Bronchial epithelial cell (primary cell): ENCODE measurements at regions not wholly inside any gene's neighbourhood (a gene's known extent, or its start where the extent isn't known, plus 50 kb on each side); places are given as distances from the start of the nearest gene placed in this dataset.
"Not testable (repeated sequence)": the region's sequence is repeated elsewhere in the genome, so short reads cannot be mapped to it uniquely, and the experiment has no call there.

ENCODE experiments used
- DNase-seq: peaks from one replicate; pipeline ENCODE4 v3.0.0-alpha.2; 2010; ENCODE audit warnings: low read depth
- FAIRE-seq: peaks from 2 replicates; lab custom pipeline; 2011; peaks lifted over from hg19 to GRCh38; lab: Jason Lieb, UNC
- H3K27me3 ChIP-seq: 2 replicates; pipeline ENCODE4 v1.5.1; 2011; ENCODE audit warnings: low read length; ENCODE audit not compliant: control insufficient read depth, insufficient read depth
- H3K36me3 ChIP-seq: 2 replicates; pipeline ENCODE4 v1.5.1; 2011; ENCODE audit warnings: low read length; ENCODE audit not compliant: control insufficient read depth, insufficient read depth
- H3K4me3 ChIP-seq: 2 replicates; pipeline ENCODE4 v1.5.1; 2011; ENCODE audit warnings: mild to moderate bottlenecking, low read depth, low read length, control low read depth
- TF ChIP-seq, protein P1 (sequence below): IDR thresholded peaks from 2 replicates; pipeline ENCODE4 v1.5.1; 2011; ENCODE audit warnings: mild to moderate bottlenecking, moderate library complexity, low read length, control low read depth, inconsistent platforms; ENCODE audit not compliant: insufficient read depth, severe bottlenecking

DNA sequence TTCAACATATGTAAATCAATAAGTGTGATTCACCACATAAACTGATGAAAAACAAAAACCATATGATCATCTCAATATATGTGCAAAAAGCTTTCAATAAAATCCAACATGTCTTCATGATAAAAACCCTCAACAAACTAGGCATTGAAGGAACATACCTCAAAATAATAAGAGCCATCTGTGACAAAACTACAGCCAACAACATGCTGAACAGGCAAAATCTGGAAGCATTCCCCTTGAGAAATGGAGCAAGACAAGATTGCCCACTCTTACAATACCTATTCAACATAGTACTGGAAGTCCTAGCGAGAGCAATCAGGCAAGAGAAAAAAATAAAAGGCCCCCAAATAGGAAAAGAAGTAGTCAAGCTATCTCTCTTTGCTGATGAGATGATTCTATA lies 76.5 kb downstream of the OTOR start:
- Histone ChIP-seq H3K4me3 (no peak overlapping the region), H3K36me3 (no peaks in the 10 kb centered on the region), H3K27me3 (no peaks in the 10 kb centered on the region)
- TF ChIP-seq, protein P1, sequence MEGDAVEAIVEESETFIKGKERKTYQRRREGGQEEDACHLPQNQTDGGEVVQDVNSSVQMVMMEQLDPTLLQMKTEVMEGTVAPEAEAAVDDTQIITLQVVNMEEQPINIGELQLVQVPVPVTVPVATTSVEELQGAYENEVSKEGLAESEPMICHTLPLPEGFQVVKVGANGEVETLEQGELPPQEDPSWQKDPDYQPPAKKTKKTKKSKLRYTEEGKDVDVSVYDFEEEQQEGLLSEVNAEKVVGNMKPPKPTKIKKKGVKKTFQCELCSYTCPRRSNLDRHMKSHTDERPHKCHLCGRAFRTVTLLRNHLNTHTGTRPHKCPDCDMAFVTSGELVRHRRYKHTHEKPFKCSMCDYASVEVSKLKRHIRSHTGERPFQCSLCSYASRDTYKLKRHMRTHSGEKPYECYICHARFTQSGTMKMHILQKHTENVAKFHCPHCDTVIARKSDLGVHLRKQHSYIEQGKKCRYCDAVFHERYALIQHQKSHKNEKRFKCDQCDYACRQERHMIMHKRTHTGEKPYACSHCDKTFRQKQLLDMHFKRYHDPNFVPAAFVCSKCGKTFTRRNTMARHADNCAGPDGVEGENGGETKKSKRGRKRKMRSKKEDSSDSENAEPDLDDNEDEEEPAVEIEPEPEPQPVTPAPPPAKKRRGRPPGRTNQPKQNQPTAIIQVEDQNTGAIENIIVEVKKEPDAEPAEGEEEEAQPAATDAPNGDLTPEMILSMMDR: no peak
- no peak for FAIRE-seq
- no peak for DNase-seq

DNA sequence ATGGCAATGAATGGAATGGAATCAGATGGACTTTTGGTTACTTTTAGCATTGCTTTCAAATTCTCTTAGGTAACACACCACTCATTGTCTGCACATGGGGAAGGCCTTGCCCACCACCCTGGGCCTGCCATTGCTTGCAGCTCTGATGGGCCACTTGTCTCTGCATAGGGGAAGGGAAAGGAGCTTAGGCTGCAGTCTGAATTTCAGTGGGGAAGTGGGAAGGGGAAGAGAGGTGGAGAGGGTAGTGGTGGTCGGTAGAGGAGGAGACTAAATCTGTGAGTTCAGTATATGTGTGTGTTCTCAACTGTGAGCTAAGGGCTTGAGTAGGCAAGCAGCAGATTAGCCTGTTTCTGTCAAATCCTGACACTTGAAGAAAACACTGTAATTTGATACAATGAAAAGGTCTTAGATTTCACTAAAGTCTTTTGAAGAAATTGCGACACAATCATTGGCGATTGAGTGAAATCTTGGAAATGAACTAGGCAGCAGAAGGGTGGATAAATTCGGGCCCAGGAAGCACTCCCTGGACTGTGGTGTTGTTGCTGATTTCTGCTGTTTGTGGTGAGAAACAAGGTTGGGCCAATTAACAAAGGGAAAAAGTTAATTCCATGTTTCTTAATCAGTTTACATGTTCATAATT lies 80.6 kb downstream of the OTOR start:
- TF ChIP-seq, protein P1: no peak
- no peaks in the 10 kb centered on the region for H3K27me3 ChIP-seq
- H3K36me3 ChIP-seq: no peaks in the 10 kb centered on the region
- FAIRE-seq: no peak
- DNase-seq: no peak
- H3K4me3 ChIP-seq: no peak overlapping the region

DNA sequence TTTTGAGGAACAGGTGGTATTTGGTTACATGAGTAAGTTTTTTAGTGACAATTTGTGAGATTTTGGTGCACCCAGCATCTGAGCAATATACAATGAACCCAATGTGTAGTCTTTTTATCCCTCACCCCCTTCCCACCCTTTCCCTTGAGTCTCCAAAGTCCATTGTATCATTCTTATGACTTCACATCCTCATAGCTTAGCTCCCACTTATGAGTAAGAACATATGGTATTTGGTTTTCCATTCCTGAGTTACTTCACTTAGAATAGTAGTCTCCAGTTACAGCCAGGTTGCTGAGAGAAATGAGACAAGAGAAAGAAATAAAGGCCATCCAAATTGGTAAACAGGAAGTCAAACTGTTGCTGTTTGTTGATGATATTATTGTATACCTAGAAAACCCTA lies 87.5 kb downstream of the OTOR start:
- H3K27me3 ChIP-seq, FAIRE-seq: not testable (repeated sequence)
- peak; percentile 25 for DNase-seq

DNA sequence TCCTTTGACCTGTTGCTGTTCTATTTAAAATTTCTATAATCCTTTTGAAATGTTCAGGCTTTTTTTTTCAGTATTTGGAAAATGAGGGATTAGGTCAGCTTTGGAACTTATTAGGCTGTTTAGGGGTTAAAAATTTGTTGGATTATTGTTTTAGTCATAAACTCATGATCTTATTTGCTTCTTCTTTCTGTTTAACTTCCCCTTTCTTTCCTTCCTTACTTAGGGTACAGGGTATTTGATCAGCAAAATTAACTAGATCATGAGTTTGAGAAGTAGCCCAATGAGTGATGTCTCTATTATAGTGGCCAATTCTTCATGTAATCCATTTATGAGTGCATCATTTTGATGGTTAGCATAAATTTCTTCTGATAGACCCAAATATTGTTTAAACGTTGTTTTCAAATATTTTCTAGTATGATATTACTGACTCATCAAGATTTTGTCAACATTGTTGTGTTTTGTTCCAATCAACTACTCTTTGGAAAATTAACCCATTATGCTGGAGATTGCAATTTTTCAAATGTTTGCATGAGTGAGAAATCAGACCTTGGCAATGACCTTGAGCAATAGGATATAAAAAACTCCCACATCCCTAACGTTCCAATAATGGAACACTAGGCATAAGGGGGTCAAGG lies 94.4 kb downstream of the OTOR start:
- H3K36me3 ChIP-seq: no peaks in the 10 kb centered on the region
- no peak for DNase-seq
- no peaks in the 10 kb centered on the region for H3K27me3 ChIP-seq
- H3K4me3 ChIP-seq: no peak overlapping the region
- TF ChIP-seq, protein P1: no peak
- FAIRE-seq: no peak

More for the DNA sequence above, 87.5 kb downstream of the OTOR start:
- H3K4me3 ChIP-seq, H3K36me3 ChIP-seq: not testable (repeated sequence)

DNA sequence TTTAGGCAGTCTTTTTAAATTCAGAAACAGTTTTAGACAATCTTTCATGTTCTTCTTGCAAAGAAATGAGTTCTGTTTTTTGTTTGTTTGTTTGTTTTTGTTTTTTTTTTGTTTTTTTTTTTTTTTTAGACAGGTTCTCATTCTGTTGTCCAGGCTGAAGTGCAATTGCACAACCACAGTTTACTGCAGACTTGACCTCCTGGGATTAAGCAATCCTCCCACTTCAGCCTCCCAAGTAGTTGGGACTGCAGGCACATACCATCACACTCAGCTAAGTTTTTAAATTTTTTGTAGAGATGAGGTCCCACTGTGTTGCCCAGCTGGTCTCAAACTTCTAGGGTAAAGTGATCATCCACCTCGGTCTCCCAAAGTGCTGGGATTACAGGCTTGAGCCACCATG lies 96.2 kb downstream of the OTOR start:
- no peak for FAIRE-seq
- Histone ChIP-seq H3K27me3 (no peaks in the 10 kb centered on the region), H3K4me3 (no peak overlapping the region), H3K36me3 (no peaks in the 10 kb centered on the region)
- TF ChIP-seq, protein P1: no peak
- no peak for DNase-seq

DNA sequence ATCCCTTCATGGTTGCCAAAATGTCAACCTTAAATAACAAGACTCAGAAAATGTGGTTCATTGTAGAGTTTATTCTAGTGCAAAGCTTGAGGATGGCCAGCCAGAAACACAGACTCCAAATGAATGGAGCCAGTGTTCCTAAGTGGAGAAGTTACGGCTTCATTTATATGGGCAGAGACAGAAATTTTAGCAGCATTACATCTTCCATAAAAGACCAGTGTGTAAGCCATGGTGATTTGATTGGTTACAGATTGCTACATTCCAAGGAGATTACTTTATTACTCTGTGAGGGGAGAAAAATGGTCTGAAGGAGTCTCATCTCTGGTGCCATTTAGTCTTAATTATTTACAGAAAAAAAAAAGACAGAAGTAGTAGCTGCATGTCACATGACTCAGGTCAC lies 97.8 kb downstream of the OTOR start:
- DNase-seq: no peak
- no peaks in the 10 kb centered on the region for H3K27me3 ChIP-seq
- no peaks in the 10 kb centered on the region for H3K36me3 ChIP-seq
- H3K4me3 ChIP-seq: no peak overlapping the region
- FAIRE-seq: no peak
- TF ChIP-seq, protein P1: no peak
